NCI-H1694 treated with DMSO at 0.1 percent for 48 hours (cell line): ENCODE measurements at regions not wholly inside any gene's neighbourhood (a gene's known extent, or its start where the extent isn't known, plus 50 kb on each side); places are given as distances from the start of the nearest gene placed in this dataset.

Source experiments
- DNase-seq: peaks from one replicate; lab custom pipeline; 2025; lab: John Stamatoyannopoulos, UW

DNA sequence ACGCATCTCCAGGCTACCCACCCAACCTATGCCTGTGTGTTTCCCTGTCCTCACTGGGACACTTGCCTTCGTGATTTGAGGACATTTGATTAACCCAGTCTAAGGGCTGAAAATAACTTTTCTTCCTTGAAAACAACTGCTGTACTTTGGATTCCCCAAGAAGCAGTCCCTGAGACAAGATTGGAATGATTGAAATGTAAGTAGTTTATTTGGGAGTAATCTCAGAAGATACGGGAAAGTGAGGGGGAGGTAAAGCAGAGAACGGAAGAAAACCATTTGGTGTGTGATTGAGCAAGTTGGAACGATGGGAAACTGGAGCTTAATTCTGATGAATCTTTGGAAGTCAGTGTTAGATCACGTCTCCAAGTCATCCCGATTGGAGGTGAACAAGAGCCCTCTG is 143.8 kb upstream of the LMCD1 start:
- no peak for DNase-seq

DNA sequence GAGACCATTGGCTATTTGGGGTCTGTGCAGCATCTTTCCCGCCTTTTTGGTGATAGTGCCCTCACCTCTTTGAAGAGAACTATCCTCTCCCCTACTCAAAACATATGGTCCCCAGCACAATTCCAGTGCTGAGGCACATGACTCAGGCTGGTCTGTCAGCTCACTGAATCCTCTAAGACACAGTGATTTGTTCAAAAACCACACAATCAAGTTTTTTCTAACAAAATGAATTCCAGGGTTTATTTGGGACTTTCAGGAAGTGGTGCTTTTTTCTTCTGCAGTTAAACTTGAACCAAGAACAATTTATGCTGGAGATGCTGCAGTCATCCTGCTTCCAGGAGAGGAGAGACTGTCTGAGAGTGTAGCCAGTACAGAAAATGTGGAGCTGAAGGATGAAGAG is 142.5 kb upstream of the LMCD1 start:
- no peak for DNase-seq

DNA sequence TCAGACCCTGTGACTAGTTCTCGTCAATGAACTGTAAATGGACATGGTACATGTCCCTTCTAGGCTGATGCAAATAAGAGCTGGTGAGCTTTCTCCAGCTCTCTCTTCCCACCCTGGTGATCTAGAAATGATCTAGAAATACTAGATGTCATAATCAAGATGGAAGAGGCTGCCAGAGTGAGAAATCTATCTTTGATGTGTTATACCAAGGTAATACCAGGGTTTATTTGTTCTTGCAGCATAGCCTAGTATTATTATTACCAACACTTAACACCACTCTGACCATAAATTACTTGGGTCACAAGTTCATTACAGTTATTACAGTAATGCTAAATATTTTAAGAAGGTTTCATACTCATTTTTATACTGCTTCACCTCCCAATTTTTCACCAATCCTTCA is 138.4 kb upstream of the LMCD1 start:
- DNase-seq = no peak

DNA sequence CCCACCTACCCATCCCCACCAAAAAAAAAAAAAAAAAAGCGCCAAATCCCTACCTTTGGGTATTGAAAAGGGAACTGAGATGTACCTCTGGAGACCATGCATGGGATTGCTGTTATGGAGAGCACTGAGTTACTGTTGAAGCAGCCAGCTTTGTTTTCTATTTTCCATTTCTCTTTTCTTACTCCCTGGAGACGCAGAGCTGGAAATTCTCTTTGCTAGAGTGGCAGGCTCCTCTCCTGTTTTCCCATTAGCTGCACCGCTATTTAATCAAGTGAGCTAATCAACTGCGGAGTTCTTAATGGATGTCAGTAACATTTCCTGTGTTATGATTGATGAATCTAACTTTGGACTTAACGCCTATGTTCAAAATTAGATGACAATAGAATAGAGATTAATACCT is 136.1 kb upstream of the LMCD1 start:
- no peak for DNase-seq

- no peak for DNase-seq
These were observed 135.3 kb upstream of the LMCD1 start for GRCh38 chr3:8366219-8366810.

- no peak for DNase-seq
These were observed 133.0 kb upstream of the LMCD1 start for GRCh38 chr3:8368598-8368997.

- no peak for DNase-seq
These were observed 132.0 kb upstream of the LMCD1 start for GRCh38 chr3:8369638-8370037.

GRCh38 chr3:8371085-8371551 is 130.5 kb upstream of the LMCD1 start:
- DNase-seq = no peak

GRCh38 chr3:8371960-8372463 is 129.6 kb upstream of the LMCD1 start:
- DNase-seq = no peak

DNA sequence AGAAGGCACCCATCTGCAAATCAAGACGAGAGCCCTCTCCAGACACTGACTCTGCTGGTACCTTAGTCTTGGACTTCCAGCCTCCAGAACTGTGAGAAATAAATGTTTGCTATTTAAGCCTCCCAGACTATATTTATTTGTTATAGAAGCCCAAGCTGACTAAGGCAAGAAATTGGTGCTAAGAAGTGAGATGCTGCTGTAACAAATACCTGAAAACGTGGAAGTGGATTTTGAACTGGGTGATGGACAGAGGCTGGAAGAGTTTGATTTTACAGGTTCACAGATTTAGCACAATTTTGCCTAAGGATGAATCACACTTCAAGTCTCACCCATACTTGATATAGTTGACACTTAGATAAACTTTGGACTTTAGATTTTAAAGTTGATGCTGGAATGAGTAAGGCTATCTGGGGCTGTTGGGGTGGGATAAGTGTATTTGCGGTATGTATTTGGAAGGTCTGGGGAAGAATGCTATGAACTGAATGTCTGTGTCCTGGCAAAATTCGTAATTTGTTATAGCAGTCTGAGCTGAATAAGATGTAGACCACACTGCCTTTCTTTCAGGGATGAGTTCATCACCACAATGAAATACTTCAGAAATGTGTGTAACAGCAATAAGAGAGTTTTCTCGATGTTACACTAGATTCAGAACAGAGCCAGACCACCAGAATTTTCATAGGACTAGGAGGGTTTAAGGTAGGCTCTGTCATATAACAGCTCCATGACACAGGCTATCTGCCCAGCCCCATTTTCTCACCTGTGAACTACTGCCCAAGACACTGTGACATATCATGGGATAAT is 120.5 kb upstream of the LMCD1 start:
- DNase-seq = no peak

DNA sequence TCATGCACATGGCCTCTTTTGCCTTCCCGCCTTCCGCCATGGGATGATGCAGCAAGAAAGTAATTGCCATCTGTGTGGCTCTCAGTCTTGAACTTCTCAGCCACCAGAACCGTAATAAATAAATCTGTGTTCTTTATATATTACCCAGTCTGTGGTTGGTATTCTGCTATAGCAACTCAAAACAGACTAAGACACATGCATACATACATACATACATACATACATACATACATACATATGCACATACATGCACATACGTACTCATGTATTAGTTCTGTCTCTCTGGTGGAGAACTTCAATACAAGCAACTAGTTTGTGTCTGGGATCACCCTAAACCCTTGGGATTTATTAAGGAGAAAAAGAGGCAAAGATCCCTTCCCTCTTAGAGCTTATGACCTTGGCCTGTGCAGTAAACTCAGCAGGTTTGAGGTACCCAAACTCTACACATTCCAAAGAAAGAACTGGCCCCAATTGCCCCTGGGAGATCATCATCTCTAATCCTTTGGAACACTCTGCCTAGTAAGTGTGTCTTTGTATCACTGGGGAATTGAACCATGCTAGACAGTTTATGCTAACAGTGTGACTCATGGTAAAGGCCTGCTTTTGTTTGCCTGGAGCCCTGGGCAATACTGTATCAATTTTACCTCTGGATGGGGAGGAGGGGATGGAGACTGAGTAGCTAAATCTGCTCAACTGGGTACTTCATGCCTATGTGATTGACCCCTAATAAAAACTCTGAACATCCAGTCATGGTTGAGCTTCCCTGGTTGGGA is 115.6 kb upstream of the LMCD1 start:
- DNase-seq = no peak

GRCh38 chr3:8387571-8387970 is 114.1 kb upstream of the LMCD1 start:
- DNase-seq = no peak

DNA sequence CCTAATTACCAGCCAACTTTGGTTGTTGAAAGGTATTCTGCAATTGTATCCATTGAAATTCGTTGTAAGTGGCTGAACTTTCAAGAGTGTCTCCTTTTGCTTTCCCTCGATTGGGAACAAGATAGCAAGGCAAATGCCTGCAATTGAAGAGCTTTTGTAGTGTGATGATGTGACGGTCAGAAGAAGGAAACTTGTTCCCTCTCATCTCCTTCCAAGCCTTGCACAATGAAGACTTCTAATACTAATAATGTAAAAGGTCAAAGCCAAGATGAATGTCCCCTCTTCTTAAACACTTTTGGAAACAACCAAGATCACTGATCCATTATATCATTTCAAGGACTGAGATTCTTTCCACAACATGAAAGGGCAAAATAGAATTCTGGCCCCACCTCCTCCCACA is 101.9 kb upstream of the LMCD1 start:
- DNase-seq = no peak

GRCh38 chr3:8400911-8401310 is 100.7 kb upstream of the LMCD1 start:
- DNase-seq = no peak

DNA sequence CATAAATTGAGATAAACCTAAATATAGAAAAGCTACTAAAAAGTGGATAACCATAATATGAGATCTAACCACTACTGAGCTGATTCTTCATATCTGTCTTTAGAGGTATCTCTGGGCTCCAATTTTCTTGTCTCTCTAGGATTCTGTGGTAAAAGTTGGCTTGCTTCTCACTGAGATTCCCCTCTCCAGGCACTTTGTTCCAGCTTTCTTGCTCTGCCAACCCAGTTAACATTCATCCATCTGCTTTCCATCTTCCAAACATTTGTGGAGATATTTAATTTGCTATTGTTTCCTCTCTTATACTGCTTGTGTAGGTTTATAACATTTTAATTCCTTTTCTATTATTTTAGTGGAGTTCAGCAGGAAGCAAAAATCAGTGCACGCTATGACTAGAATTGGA is 97.6 kb upstream of the LMCD1 start:
- no peak for DNase-seq

DNA sequence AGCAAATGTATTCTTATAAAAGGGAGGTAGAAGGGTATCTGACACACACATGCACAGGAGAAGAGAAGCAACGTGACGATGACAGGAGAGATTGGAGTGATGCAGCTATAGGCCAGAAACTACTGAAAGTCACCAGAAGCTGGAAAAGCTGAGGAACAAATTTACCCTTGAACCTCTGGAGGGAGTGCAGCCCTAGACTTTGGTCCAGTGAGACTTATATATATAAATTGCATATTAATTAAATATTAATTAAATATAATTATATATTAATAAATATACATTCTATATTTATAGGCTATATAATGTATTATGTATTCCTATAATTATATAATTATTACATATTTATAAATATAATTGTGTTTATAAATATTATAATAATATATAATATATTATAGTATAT is 96.5 kb upstream of the LMCD1 start:
- no peak for DNase-seq

GRCh38 chr3:8406479-8406878 is 95.1 kb upstream of the LMCD1 start:
- no peak for DNase-seq

DNA sequence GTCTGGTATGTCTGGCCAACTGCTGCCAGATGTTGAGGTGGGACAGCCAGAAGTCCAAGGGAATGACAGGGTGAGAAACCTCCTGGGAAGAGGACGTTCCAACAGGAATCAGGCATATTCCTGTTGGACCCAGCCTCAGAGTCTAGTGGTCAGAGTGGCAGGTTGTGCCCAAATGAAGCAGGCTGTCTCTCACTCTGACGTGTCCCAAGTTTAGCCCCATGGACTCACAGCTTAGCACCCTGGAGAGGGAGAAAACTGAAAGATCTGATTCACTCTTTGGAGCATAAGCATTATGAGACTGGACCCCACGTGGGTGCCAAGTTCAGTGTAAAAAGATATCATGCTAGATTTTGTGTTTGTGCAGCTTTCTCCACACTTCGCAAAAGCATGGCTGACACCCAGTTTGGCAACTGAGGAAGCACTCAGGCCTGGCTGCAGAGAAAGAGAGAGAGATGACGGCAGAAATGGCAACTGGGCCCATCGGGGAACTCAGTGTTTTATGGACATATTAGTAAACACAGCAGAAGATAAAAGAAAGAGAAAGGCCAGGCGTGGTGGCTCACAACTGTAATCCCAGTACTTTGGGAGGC is 88.2 kb upstream of the LMCD1 start:
- DNase-seq = no peak

GRCh38 chr3:8416965-8417364 is 84.7 kb upstream of the LMCD1 start:
- no peak for DNase-seq

DNA sequence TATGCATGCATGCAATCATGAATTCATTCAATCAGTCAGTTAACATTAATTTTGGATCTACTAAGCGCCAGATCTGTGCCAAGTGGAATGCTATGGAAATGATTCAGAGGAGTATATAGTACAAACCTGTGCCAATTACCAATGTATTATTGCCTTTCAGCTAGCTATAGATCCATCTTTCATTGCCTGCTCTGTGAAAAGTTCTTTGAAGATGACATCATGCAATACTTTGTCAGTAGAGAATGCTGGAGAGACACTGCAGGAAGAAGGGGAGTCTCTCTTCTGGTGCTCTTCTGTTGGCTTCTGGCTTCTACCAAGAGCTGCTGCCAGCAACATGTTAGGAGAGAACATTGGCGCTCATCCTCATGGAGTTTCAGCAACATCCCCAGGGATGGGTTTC is 81.0 kb upstream of the LMCD1 start:
- no peak for DNase-seq

GRCh38 chr3:8421267-8421666 is 80.4 kb upstream of the LMCD1 start:
- no peak for DNase-seq

- no peak for DNase-seq
These were observed 79.9 kb upstream of the LMCD1 start for GRCh38 chr3:8421711-8422110.

- no peak for DNase-seq
These were observed 78.3 kb upstream of the LMCD1 start for GRCh38 chr3:8423307-8423706.
